Lower leg skin (tissue), 4 donors: ENCODE measurements at regions not wholly inside any gene's neighbourhood (a gene's known extent, or its start where the extent isn't known, plus 50 kb on each side); places are given as distances from the start of the nearest gene placed in this dataset.

Experiments used
- DNase-seq, 2 donors: peaks; one replicate each; pipeline ENCODE4 v3.0.0-alpha.2; 2019; ENCODE audit warnings: low spot score in 2 of 2
- H3K4me3 ChIP-seq: fragments of 200-600 bp; sonication (generic); 2 replicates; pipeline ENCODE4 v1.5.1; 2017; ENCODE audit warnings: mild to moderate bottlenecking, low read depth; ENCODE audit not compliant: poor library complexity, severe bottlenecking
- POLR2A ChIP-seq, 2 donors: fragments of 450-650 bp; IDR thresholded peaks; one replicate each; pipeline ENCODE4 v1.6.1; 2016 to 2017; ENCODE audit warnings: antibody characterized with exemption in 2 of 2, mild to moderate bottlenecking in 1 of 2, moderate library complexity in 1 of 2
- WGBS, 2 donors: methylation state at CpG; one replicate each; pipeline ENCODE4 v1.1.5; 2018; 5-methylcytosine and 5-hydroxymethylcytosine counted together
- intact Hi-C: fragments of 100-400 bp; cut with DNase I; formaldehyde crosslinking; loops from one replicate; pipeline ENCODE4 v1.15.0; 2023; ENCODE audit warnings: low total_unique reads
- TF ChIP-seq, protein P1 (sequence below), 3 donors: fragments of 450-650 bp; IDR thresholded peaks; one replicate each; pipeline ENCODE4 v1.5.1; 2016; ENCODE audit warnings: antibody characterized with exemption in 3 of 3, mild to moderate bottlenecking in 3 of 3, moderate library complexity in 2 of 3

DNA sequence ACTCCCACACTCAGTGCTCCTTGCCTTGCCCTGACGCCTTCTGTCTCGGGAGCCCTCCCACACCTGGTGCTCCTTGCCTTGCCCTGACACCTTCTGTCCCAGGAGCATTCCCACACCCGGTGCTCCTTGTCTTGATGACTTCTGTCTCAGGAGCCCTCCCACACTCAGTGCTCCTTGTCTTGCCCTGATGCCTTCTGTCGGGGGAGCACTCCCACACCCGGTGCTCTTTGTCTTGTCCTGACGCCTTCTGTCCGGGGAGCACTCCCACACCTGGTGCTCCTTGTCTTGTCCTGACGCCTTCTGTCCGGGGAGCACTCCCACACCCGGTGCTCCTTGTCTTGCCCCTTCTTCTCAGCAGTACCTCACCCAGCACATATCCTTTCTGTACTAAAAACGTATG, 207.2 kb upstream of the ADARB2 start:
- DNase-seq: no peak
- intact Hi-C loops: no loop called here
- 89 to 90% methylated on average over 11 of the region's 11 CpGs for WGBS, 2 donors
- TF ChIP-seq POLR2A (IDR thresholded peaks at IDR 0.05): no peak
- TF ChIP-seq, protein P1, sequence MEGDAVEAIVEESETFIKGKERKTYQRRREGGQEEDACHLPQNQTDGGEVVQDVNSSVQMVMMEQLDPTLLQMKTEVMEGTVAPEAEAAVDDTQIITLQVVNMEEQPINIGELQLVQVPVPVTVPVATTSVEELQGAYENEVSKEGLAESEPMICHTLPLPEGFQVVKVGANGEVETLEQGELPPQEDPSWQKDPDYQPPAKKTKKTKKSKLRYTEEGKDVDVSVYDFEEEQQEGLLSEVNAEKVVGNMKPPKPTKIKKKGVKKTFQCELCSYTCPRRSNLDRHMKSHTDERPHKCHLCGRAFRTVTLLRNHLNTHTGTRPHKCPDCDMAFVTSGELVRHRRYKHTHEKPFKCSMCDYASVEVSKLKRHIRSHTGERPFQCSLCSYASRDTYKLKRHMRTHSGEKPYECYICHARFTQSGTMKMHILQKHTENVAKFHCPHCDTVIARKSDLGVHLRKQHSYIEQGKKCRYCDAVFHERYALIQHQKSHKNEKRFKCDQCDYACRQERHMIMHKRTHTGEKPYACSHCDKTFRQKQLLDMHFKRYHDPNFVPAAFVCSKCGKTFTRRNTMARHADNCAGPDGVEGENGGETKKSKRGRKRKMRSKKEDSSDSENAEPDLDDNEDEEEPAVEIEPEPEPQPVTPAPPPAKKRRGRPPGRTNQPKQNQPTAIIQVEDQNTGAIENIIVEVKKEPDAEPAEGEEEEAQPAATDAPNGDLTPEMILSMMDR (IDR thresholded peaks at IDR 0.05): no peak
- no peak overlapping the region for H3K4me3 ChIP-seq

DNA sequence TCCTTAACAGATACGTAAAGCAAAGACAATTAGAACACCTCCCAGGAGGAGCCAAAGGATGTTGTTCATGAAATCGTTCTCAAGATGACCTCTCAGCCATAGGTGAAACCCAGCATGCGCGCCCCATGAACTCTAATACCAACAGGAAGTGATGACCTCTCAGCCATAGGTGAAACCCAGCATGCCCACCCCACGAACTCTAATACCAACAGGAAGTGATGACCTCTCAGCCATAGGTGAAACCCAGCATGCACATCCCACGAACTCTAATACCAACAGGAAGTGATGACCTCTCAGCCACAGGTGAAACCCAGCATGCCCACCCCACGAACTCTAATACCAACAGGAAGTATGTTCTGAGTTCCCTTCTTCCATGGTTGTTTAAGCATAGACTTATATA, 205.2 kb upstream of the ADARB2 start:
- WGBS, 2 donors: 55 to 65% methylated on average over 7 of the region's 7 CpGs
- intact Hi-C loops: no loop called here
- DNase-seq: no peak
- no peak overlapping the region for H3K4me3 ChIP-seq
- TF ChIP-seq, protein P1 (IDR thresholded peaks at IDR 0.05): no peak

DNA sequence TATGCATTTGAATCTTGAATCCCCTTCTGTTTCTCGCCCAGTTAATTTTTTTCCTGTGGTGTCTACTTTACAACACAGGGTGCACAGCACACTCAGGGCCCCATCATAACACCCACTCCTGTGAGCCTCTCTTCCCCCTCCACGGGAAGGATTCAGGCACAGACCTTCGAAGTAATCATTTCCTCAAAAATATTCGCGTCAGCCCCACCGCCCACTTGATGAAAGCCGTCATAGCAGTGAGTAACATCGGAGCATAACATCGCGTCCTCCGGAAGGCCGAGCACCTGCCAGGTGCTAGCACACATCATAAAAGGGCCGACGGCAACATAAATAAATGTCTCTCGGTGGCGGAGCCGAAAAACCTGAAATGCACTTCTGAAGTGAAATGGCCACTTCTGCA, 201.7 kb upstream of the ADARB2 start:
- TF ChIP-seq POLR2A (IDR thresholded peaks at IDR 0.05): no peak
- TF ChIP-seq, protein P1 (IDR thresholded peaks at IDR 0.05): no peak
- 67 to 80% methylated on average over 17 of the region's 17 CpGs for WGBS, 2 donors
- H3K4me3 ChIP-seq: no peak overlapping the region
- no peak for DNase-seq
- intact Hi-C loops: no loop called here

DNA sequence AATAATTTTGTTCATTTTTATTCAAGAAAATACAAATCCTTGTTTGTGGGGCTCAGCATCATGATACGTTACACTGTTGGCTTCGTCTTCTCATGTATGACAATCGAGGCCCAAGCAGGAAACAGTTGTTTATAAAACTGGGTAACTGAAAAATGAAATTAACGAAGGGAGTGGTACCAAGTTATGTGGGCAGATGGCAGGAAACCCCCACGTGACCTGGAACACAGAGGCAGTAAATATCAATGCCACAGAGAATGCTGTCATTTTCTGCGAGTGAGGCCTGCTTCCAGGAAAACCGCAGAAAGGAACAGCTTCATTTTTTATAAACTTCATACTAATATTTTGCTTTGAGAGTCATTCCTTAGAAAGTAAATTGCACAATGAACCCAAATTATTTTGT, 201.0 kb upstream of the ADARB2 start:
- WGBS, 2 donors: 60 to 61% methylated on average over 7 of the region's 7 CpGs
- no peak for DNase-seq
- no peak overlapping the region for H3K4me3 ChIP-seq
- intact Hi-C loops: no loop called here
- TF ChIP-seq, protein P1 (IDR thresholded peaks at IDR 0.05): no peak
- TF ChIP-seq POLR2A (IDR thresholded peaks at IDR 0.05): no peak

DNA sequence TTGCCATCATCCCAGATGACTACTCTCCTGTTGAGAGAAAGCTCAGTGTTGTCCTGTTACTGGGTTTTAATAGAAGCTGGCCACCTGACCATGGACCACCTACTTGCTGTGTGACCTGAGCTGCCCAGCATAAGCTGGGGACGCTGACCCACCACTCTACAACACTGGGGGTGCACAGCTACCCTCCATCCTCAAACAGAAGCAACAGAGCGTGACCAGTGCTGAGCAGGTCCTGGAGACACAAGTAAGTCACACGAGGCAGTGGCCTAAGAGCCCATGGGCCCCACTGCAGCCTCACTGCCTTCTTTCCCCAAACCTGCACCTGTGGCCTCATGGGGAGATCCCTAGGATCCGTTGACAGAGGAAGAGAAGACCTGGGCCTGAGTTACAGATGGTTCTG, 198.6 kb upstream of the ADARB2 start:
- H3K4me3 ChIP-seq: no peak overlapping the region
- 73 to 88% methylated on average over 4 of the region's 4 CpGs for WGBS, 2 donors
- TF ChIP-seq, protein P1 (IDR thresholded peaks at IDR 0.05): no peak
- TF ChIP-seq POLR2A (IDR thresholded peaks at IDR 0.05): no peak
- no peak for DNase-seq
- intact Hi-C loops: no loop called here

DNA sequence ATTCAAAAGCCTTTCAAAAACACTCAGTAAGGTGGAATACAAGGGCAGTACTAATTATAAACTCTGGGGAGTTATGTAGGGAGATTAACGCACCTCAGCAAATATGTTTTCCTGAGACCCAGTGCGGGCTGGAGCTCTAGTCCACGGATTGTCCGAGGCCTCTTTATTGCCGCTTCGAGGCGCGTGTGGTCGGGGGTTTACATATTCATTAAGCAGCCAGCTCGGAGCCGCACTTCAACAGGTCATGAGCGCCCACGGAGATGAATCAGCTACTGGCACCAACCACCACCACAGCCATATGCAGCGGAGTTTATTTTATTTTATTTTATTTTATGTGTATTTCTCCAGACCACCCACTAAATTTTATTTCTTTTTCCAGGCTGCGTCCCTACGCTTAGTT, 195.9 kb upstream of the ADARB2 start:
- WGBS, 2 donors: 81 to 82% methylated on average over 16 of the region's 16 CpGs
- TF ChIP-seq POLR2A (IDR thresholded peaks at IDR 0.05): no peak
- TF ChIP-seq, protein P1 (IDR thresholded peaks at IDR 0.05): no peak
- intact Hi-C loops: no loop called here
- no peak overlapping the region for H3K4me3 ChIP-seq
- DNase-seq: no peak
